ENCODE measurements at regions not wholly inside any gene's neighbourhood (a gene's known extent, or its start where the extent isn't known, plus 50 kb on each side); places are given as distances from the start of the nearest gene placed in this dataset.

GRCh38 chr2:157946919-157947557 is 70.9 kb upstream of the ACVR1 start:
- intact Hi-C loops (cut with DNase I): no loop called here
- no peak for DNase-seq (ENCODE audit: missing footprints)
- ATAC-seq: no peak

GRCh38 chr2:157940024-157940423 is 63.9 kb upstream of the ACVR1 start:
- DNase-seq (ENCODE audit: missing footprints): no peak
- no peak for ATAC-seq
- intact Hi-C loops (cut with DNase I): no loop called here

- intact Hi-C loops (cut with DNase I): no loop called here
- DNase-seq (ENCODE audit: missing footprints): no peak
- no peak for ATAC-seq
Measured at GRCh38 chr2:157938556-157938955, 62.4 kb upstream of the ACVR1 start.

GRCh38 chr2:157936406-157936805 is 60.3 kb upstream of the ACVR1 start:
- DNase-seq (ENCODE audit: missing footprints) (no peak), ATAC-seq (no peak)
- intact Hi-C loops (cut with DNase I): no loop called here

- ATAC-seq (no peak), DNase-seq (ENCODE audit: missing footprints) (no peak)
- intact Hi-C loops (cut with DNase I): no loop called here
Measured at GRCh38 chr2:157935378-157935906, 59.3 kb upstream of the ACVR1 start.

DNA sequence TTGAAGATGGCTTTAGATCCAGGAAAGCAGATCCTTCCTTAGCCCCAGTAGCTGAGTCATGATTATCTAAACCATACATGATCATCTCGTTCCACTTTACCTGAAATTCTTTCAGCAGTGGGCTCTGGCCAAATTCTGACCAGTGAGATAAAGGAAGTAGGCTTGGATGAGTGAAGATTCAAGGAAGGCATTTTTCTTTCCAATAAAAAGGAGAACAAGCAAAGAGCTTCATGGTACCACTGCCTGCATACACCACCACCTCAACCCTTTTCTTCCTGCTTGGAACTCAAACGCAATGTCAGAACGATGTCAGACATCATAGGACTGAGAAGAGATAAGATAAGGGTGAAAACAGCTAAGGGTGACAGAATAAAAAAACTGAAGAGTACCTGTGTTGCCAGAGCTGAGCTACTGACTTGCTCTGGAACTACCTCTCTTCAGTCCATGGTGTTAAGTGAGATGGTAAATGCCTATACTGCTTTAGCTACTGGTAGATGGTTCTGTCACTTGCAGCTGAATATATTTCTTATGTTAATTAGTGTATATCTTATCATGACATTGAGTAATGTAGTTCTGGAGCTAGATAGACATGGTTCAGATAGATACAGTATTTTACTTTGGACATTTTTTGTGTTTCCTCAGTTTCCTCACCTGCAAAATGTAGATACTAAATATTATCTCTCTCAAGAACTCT is 58.7 kb upstream of the ACVR1 start:
- ATAC-seq (no peak), DNase-seq (ENCODE audit: missing footprints) (no peak)
- intact Hi-C loops (cut with DNase I): loop anchor here (5.0 kb wide), 1 partner anchor 98 kb away; no protein-coding TSS in a partner anchor

GRCh38 chr2:157933160-157933920 is 57.2 kb upstream of the ACVR1 start:
- no peak for ATAC-seq
- intact Hi-C loops (cut with DNase I): loop anchor here (5.0 kb wide), 1 partner anchor 96 kb away; no protein-coding TSS in a partner anchor
- DNase-seq (ENCODE audit: missing footprints): no peak

- intact Hi-C loops (cut with DNase I): loop anchor here (5.0 kb wide), 1 partner anchor 95 kb away; no protein-coding TSS in a partner anchor
- ATAC-seq (no peak), DNase-seq (ENCODE audit: missing footprints) (no peak)
Measured at GRCh38 chr2:157932480-157933159, 56.5 kb upstream of the ACVR1 start.

DNA sequence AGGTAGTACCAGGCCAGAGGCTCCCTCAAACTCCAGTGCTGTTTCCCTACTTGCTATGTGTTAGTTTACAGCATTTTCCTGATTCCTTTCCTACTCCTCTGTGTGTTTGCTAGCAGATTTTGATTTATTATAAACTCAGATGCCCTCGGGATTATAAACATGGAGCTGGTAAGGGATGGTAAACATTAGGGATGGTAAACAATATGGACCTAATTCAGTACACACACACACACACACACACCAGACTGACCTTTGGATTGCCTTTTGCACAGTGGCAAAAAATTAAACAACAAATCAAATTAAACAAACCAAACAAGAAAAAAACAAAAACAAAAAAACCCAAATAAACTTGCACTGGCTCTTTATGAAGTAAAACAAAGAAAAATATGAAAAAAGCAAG is 55.4 kb upstream of the ACVR1 start:
- DNase-seq (ENCODE audit: missing footprints): no peak
- ATAC-seq: no peak
- intact Hi-C loops (cut with DNase I): loop anchor here (5.0 kb wide), 1 partner anchor 94 kb away; no protein-coding TSS in a partner anchor

DNA sequence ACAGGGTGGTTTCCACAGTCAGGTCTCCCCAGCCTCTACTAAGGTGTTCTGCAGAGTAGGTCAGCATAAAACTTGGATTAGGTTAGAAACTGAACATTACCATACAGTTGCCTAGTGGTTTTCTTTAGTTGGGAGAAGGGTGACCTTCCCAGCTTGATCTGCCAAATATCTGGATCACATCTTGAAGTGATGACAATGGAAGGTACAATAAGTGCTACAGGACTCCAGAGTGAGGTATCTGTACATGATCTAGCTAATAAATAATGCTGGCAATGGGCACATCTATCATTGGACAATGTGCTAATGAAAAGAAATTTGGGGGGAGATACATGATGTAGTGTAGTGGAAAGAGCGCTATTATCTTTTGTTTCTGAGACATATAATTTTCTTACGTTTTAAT is 54.6 kb upstream of the ACVR1 start:
- intact Hi-C loops (cut with DNase I): loop anchor here (5.0 kb wide), 1 partner anchor 93 kb away; no protein-coding TSS in a partner anchor
- ATAC-seq: peak; percentile 71
- DNase-seq (ENCODE audit: missing footprints): no peak

GRCh38 chr2:157929871-157930667 is 53.9 kb upstream of the ACVR1 start:
- ATAC-seq (no peak), DNase-seq (ENCODE audit: missing footprints) (no peak)
- intact Hi-C loops (cut with DNase I): loop anchor here (5.0 kb wide), 1 partner anchor 93 kb away; no protein-coding TSS in a partner anchor

DNA sequence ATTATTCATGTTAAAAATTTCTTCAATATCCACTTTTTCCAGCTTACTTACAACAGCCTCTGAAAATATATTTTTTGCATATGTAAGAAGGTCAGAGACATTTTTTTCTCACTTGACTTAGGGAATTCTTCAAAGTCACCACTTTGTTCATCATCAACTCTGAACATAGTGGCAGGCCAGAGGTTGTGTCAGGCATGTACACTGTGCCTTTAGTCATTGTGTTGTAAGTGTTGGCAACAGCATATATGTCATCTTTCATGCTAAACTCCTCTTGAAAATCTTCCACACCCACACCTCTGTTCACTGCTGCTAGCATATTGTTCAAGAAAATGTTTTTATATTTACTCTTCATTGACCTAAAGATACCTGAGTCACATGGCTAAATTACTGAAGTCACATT is 52.2 kb upstream of the ACVR1 start:
- DNase-seq (ENCODE audit: missing footprints) (no peak), ATAC-seq (no peak)
- intact Hi-C loops (cut with DNase I): no loop called here

DNA sequence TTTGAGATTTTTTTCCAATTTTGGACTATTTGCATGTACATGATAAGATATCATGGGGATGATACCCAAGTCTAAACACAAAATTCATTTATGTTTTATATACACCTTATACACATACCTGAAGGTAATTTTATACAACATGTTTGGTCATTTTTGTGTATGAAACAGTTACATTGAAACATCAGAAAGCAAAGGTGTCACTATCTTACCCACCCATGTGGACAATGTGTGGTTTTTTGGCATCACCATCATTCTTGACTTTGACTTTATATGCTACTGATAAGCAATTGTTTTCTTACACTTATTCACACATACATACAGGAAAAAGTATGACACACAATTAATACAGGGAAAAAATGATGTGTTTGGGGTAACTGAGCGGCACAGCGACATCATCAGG is 51.0 kb upstream of the ACVR1 start:
- intact Hi-C loops (cut with DNase I): no loop called here
- no peak for DNase-seq (ENCODE audit: missing footprints)
- no peak for ATAC-seq
